H1 (cell line): ENCODE measurements at regions not wholly inside any gene's neighbourhood (a gene's known extent, or its start where the extent isn't known, plus 50 kb on each side); places are given as distances from the start of the nearest gene placed in this dataset.

Source experiments
- CTCF ChIA-PET: fragments of 300-600 bp; sonication (Branson Sonifier 250); formaldehyde crosslinking; loops from one replicate; lab custom pipeline; 2021; ENCODE audit not compliant: partially characterized antibody; lab: Charles Lee
- POLR2A ChIA-PET: fragments of 300-600 bp; sonication (Branson Sonifier 250); formaldehyde crosslinking; loops from one replicate; lab custom pipeline; 2021; ENCODE audit warnings: inconsistent platforms; ENCODE audit not compliant: partially characterized antibody; lab: Charles Lee
- DNase-seq, 2 experiments: peaks; one replicate each; pipeline versions ENCODE4 v3.0.0 to v3.0.0-alpha.2; 2010 to 2022; ENCODE audit warnings: low spot score in 2 of 2, low read depth in 1 of 2, mixed read lengths in 1 of 2
- FAIRE-seq: peaks from 2 replicates; lab custom pipeline; 2011; peaks lifted over from hg19 to GRCh38; lab: Jason Lieb, UNC
- H2AFZ ChIP-seq: 2 replicates; pipeline ENCODE4 v1.8.1; 2012; ENCODE audit warnings: low read length, inconsistent platforms
- H2AK5ac ChIP-seq: 2 replicates; pipeline ENCODE4 v1.6.1; 2013; ENCODE audit warnings: low read depth, low read length
- H2BK120ac ChIP-seq: replicated peaks from 2 replicates; pipeline ENCODE3; 2013; ENCODE audit warnings: low read depth, low read length, inconsistent platforms
- H2BK12ac ChIP-seq: 2 replicates; pipeline ENCODE4 v1.6.1; 2013; ENCODE audit warnings: low read depth, low read length
- H2BK15ac ChIP-seq: 2 replicates; pipeline ENCODE4 v1.6.1; 2013; ENCODE audit warnings: low read length
- H2BK20ac ChIP-seq: 2 replicates; pipeline ENCODE4 v1.6.1; 2013; ENCODE audit warnings: low read length
- H2BK5ac ChIP-seq: 2 replicates; pipeline ENCODE4 v1.6.1; 2013; ENCODE audit warnings: low read depth, low read length
- H3K14ac ChIP-seq: 2 replicates; pipeline ENCODE4 v1.6.1; 2013; ENCODE audit warnings: inconsistent platforms; ENCODE audit not compliant: insufficient read length
- H3K18ac ChIP-seq: 2 replicates; pipeline ENCODE4 v1.6.1; 2013; ENCODE audit warnings: low read length; ENCODE audit errors: extremely low read depth
- H3K23ac ChIP-seq: 2 replicates; pipeline ENCODE4 v1.6.1; 2013; ENCODE audit warnings: inconsistent platforms; ENCODE audit not compliant: insufficient read length
- H3K23me2 ChIP-seq: 2 replicates; pipeline ENCODE4 v1.6.1; 2013; ENCODE audit warnings: low read depth, low read length
- H3K27ac ChIP-seq: 2 replicates; pipeline ENCODE4 v1.6.1; 2011; ENCODE audit warnings: low read depth, low read length, inconsistent platforms
- H3K27me3 ChIP-seq, 4 experiments: replicated peaks in 1 of 4; 1 replicate in 1 of 4; 2 replicates in 3 of 4; pipeline versions ENCODE4 v1.6.1 to v1.8.1; 2011 to 2013; ENCODE audit warnings: low read length in 3 of 4, mild to moderate bottlenecking in 3 of 4, inconsistent platforms in 2 of 4, mixed read lengths in 2 of 4, moderate library complexity in 1 of 4; ENCODE audit not compliant: control insufficient read depth in 3 of 4, insufficient read depth in 3 of 4; ENCODE audit errors: extremely low read depth in 1 of 4
- H3K36me3 ChIP-seq, 4 experiments: 2 replicates each; pipeline versions ENCODE4 v1.6.1 to v1.8.1; 2011 to 2013; ENCODE audit warnings: mild to moderate bottlenecking in 4 of 4, low read length in 3 of 4, moderate library complexity in 2 of 4, control low read depth in 1 of 4, inconsistent platforms in 1 of 4; ENCODE audit not compliant: insufficient read depth in 4 of 4, control insufficient read depth in 2 of 4
- H3K4ac ChIP-seq: replicated peaks from 2 replicates; pipeline ENCODE3; 2013; ENCODE audit warnings: low read length, low read depth, mixed read lengths, inconsistent platforms; ENCODE audit not compliant: insufficient read length
- H3K4me1 ChIP-seq, 4 experiments: replicated peaks in 1 of 4; 1 replicate in 1 of 4; 2 replicates in 3 of 4; pipeline versions ENCODE4 v1.6.1 to v1.8.1; 2011 to 2013; ENCODE audit warnings: low read length in 3 of 4, inconsistent platforms in 2 of 4, mixed read lengths in 1 of 4; ENCODE audit not compliant: insufficient read depth in 4 of 4, control insufficient read depth in 3 of 4
- H3K4me2 ChIP-seq, 2 experiments: 2 replicates each; pipeline versions ENCODE4 v1.6.1 to v1.8.1; 2011 to 2013; ENCODE audit warnings: low read depth in 2 of 2, low read length in 2 of 2, control low read depth in 1 of 2, inconsistent platforms in 1 of 2, mild to moderate bottlenecking in 1 of 2; ENCODE audit not compliant: insufficient read depth in 1 of 2
- H3K4me3 ChIP-seq, 4 experiments: fragments of 200-600, 300-600 bp in 1 of 4; sonication (generic), shearing (Covaris generic), sonication (Bioruptor Twin) in 1 of 4; 2 replicates each; pipeline versions ENCODE4 v1.5.1 to v1.8.1; 2011 to 2016; ENCODE audit warnings: low read length in 4 of 4, low read depth in 3 of 4, control low read depth in 2 of 4, inconsistent platforms in 2 of 4, mild to moderate bottlenecking in 2 of 4, mixed read lengths in 1 of 4, moderate library complexity in 1 of 4; ENCODE audit not compliant: insufficient read depth in 2 of 4; ENCODE audit errors: extremely low read depth in 1 of 4
- H3K56ac ChIP-seq: replicated peaks from 2 replicates; pipeline ENCODE3; 2013; ENCODE audit warnings: low read depth, mild to moderate bottlenecking, mixed read lengths, low read length, inconsistent platforms; ENCODE audit not compliant: insufficient read length
- H3K79me1 ChIP-seq: 2 replicates; pipeline ENCODE4 v1.6.1; 2013; ENCODE audit warnings: low read depth, low read length, control low read depth
- H3K79me2 ChIP-seq, 2 experiments: 2 replicates each; pipeline versions ENCODE4 v1.6.1 to v1.8.1; 2012 to 2013; ENCODE audit warnings: low read length in 2 of 2, mild to moderate bottlenecking in 2 of 2, inconsistent platforms in 1 of 2; ENCODE audit not compliant: insufficient read depth in 2 of 2, control insufficient read depth in 1 of 2
- H3K9ac ChIP-seq, 4 experiments: replicated peaks in 1 of 4; 1 replicate in 1 of 4; 2 replicates in 3 of 4; pipeline versions ENCODE4 v1.6.1 to v1.8.1; 2011 to 2013; ENCODE audit warnings: low read depth in 3 of 4, low read length in 3 of 4, control low read depth in 2 of 4, mild to moderate bottlenecking in 2 of 4, moderate library complexity in 2 of 4, inconsistent platforms in 1 of 4; ENCODE audit errors: extremely low read depth in 1 of 4
- H3K9me3 ChIP-seq, 2 experiments: 2 replicates each; pipeline versions ENCODE4 v1.6.1 to v1.8.1; 2012 to 2013; ENCODE audit warnings: mild to moderate bottlenecking in 2 of 2, moderate library complexity in 2 of 2, control low read depth in 1 of 2, inconsistent platforms in 1 of 2, low read depth in 1 of 2, low read length in 1 of 2, mixed read lengths in 1 of 2; ENCODE audit not compliant: insufficient read depth in 2 of 2
- H4K20me1 ChIP-seq, 2 experiments: replicated peaks in 1 of 2; 2 replicates each; pipeline versions ENCODE3 to v1.8.1; 2011 to 2013; ENCODE audit warnings: inconsistent platforms in 2 of 2, low read length in 2 of 2, mild to moderate bottlenecking in 1 of 2; ENCODE audit not compliant: insufficient read depth in 2 of 2, control insufficient read depth in 1 of 2
- H4K5ac ChIP-seq: 2 replicates; pipeline ENCODE4 v1.6.1; 2013; ENCODE audit warnings: low read length, low read depth, mixed read lengths, inconsistent platforms; ENCODE audit not compliant: insufficient read length
- H4K8ac ChIP-seq: 2 replicates; pipeline ENCODE4 v1.8.0; 2013; ENCODE audit warnings: mild to moderate bottlenecking, moderate library complexity, low read length, inconsistent platforms; ENCODE audit not compliant: insufficient read depth; ENCODE audit errors: extremely low read depth
- H4K91ac ChIP-seq: replicated peaks from 2 replicates; pipeline ENCODE3; 2013; ENCODE audit warnings: low read length, mixed read lengths, inconsistent platforms; ENCODE audit not compliant: insufficient read length
- PHF8 ChIP-seq: fragments of 200-600 bp; sonication (generic); conservative IDR thresholded peaks from 2 replicates; pipeline ENCODE4 v1.7.1; 2012; ENCODE audit warnings: low read depth, mild to moderate bottlenecking, inconsistent platforms, low read length, moderate library complexity
- WGBS, 2 experiments: shearing (Covaris generic) in 1 of 2; methylation state at CpG; one replicate each; pipeline versions ENCODE4 v1.1.6 to v1.1.7; 2013 to 2015; ENCODE audit warnings: low lambda C conversion rate in 2 of 2, mixed read lengths in 2 of 2, inconsistent platforms in 1 of 2, low coverage in 1 of 2, missing lambda C conversion rate in 1 of 2; ENCODE audit not compliant: insufficient replicate concordance in 2 of 2, insufficient coverage in 1 of 2, insufficient read length in 1 of 2; ENCODE audit errors: extremely low coverage in 1 of 2, missing lambda C conversion rate in 1 of 2; 5-methylcytosine and 5-hydroxymethylcytosine counted together

DNA sequence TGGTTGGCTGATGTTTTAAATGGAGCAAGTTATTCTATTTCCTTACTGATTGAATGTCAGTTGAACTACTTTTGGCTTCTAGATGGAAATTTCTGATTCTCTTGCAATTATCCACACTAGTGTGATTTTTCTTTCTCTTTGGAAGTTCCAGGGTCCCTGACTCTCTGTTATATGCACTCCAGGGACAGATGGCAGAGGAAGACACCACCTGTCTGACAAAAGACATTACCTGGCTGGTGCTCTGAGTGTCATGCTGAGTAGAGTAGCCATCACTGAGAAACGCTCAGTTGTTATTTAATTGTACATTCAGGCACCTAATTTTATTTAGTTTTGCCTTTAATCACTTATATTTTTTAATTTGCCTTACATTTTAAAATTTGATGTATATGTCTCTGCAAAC is 105.4 kb upstream of the TLL1 start:
- no peak overlapping the region for H3K4me3 ChIP-seq
- no peaks in the 10 kb centered on the region for H3K9me3 ChIP-seq
- H2BK12ac ChIP-seq: no peak overlapping the region
- FAIRE-seq (no peak), DNase-seq (no peak)
- H2BK120ac ChIP-seq: no peak overlapping the region
- H4K5ac ChIP-seq: no peak overlapping the region
- no peak overlapping the region for H3K23ac ChIP-seq
- no peak overlapping the region for H2BK5ac ChIP-seq
- H3K4ac ChIP-seq: no peak overlapping the region
- no peak overlapping the region for H2AFZ ChIP-seq
- no peak overlapping the region for H3K9ac ChIP-seq
- no peaks in the 10 kb centered on the region for H3K79me1 ChIP-seq
- H4K8ac ChIP-seq: no peak overlapping the region
- H3K4me2 ChIP-seq: no peak overlapping the region
- POLR2A ChIA-PET: no interaction called here
- no peaks in the 10 kb centered on the region for H3K4me1 ChIP-seq
- H3K27ac ChIP-seq: no peak overlapping the region
- H3K23me2 ChIP-seq: no peaks in the 10 kb centered on the region
- no peak overlapping the region for H3K14ac ChIP-seq
- H3K27me3 ChIP-seq: peaks cover 0 to 1% (median 0%) of the 10 kb centered on the region in 4 experiments; a peak in 1 of 7 replicates
- H2BK15ac ChIP-seq: no peak overlapping the region
- no peak overlapping the region for H2AK5ac ChIP-seq
- WGBS, 2 experiments: 95% methylated on average over 1 of the region's 1 CpG; no CpG with 5 or more reads in 1 of the 2 experiments
- no peaks in the 10 kb centered on the region for H3K79me2 ChIP-seq
- H3K36me3 ChIP-seq: no peaks in the 10 kb centered on the region
- H2BK20ac ChIP-seq: no peak overlapping the region
- no peaks in the 10 kb centered on the region for H4K20me1 ChIP-seq
- no peak overlapping the region for H3K56ac ChIP-seq
- H3K18ac ChIP-seq: no peak overlapping the region
- CTCF ChIA-PET: no interaction called here
- no peak overlapping the region for H4K91ac ChIP-seq
- TF ChIP-seq PHF8: no peak
